Astrocyte (in vitro differentiated cells and primary cell): ENCODE measurements at regions not wholly inside any gene's neighbourhood (a gene's known extent, or its start where the extent isn't known, plus 50 kb on each side); places are given as distances from the start of the nearest gene placed in this dataset.
"Not testable (repeated sequence)": the region's sequence is repeated elsewhere in the genome, so short reads cannot be mapped to it uniquely, and the experiment has no call there.

Source experiments
- DNase-seq: peaks from one replicate; pipeline ENCODE4 v3.0.0-alpha.2; 2010; ENCODE audit warnings: low read depth
- FAIRE-seq: peaks from 2 replicates; lab custom pipeline; 2011; peaks lifted over from hg19 to GRCh38; lab: Jason Lieb, UNC
- H2AFZ ChIP-seq: 2 replicates; pipeline ENCODE4 v1.6.0; 2012; ENCODE audit warnings: low read depth, low read length, inconsistent platforms
- H3K27ac ChIP-seq: 2 replicates; pipeline ENCODE4 v1.5.1; 2011; ENCODE audit warnings: low read depth, low read length, inconsistent platforms
- H3K27me3 ChIP-seq: 2 replicates; pipeline ENCODE4 v1.6.0; 2011; ENCODE audit warnings: low read length, inconsistent platforms; ENCODE audit not compliant: insufficient read depth
- H3K36me3 ChIP-seq: 2 replicates; pipeline ENCODE4 v1.5.1; 2011; ENCODE audit warnings: low read length, inconsistent platforms; ENCODE audit not compliant: insufficient read depth
- H3K4me1 ChIP-seq: 2 replicates; pipeline ENCODE4 v1.5.1; 2011; ENCODE audit warnings: low read length, inconsistent platforms; ENCODE audit not compliant: insufficient read depth
- H3K4me2 ChIP-seq: 2 replicates; pipeline ENCODE4 v1.6.0; 2012; ENCODE audit warnings: low read length, inconsistent platforms
- H3K4me3 ChIP-seq: 2 replicates; pipeline ENCODE4 v1.5.1; 2011; ENCODE audit warnings: low read depth, mild to moderate bottlenecking, low read length, inconsistent platforms; ENCODE audit not compliant: insufficient read depth
- H3K79me2 ChIP-seq: 2 replicates; pipeline ENCODE4 v1.6.0; 2012; ENCODE audit warnings: mild to moderate bottlenecking, low read length, inconsistent platforms; ENCODE audit not compliant: insufficient read depth
- H3K9ac ChIP-seq: 2 replicates; pipeline ENCODE4 v1.6.0; 2012; ENCODE audit warnings: mild to moderate bottlenecking, low read length, inconsistent platforms
- H3K9me3 ChIP-seq: 2 replicates; pipeline ENCODE4 v1.5.1; 2012; ENCODE audit warnings: low read depth, mild to moderate bottlenecking, low read length, inconsistent platforms; ENCODE audit not compliant: insufficient read depth
- H4K20me1 ChIP-seq: 2 replicates; pipeline ENCODE4 v1.6.0; 2012; ENCODE audit warnings: low read length, inconsistent platforms; ENCODE audit not compliant: insufficient read depth
- H3K27ac Mint-ChIP-seq: one replicate; pipeline ENCODE4 v1.8.0; 2021; ENCODE audit warnings: mild to moderate bottlenecking, mixed read lengths; ENCODE audit not compliant: unreplicated experiment
- H3K27me3 Mint-ChIP-seq: one replicate; pipeline ENCODE4 v1.8.0; 2021; ENCODE audit warnings: low read depth, mixed read lengths; ENCODE audit not compliant: unreplicated experiment
- H3K36me3 Mint-ChIP-seq: one replicate; pipeline ENCODE4 v1.8.0; 2021; ENCODE audit warnings: low read depth, mixed read lengths; ENCODE audit not compliant: unreplicated experiment
- H3K4me1 Mint-ChIP-seq: one replicate; pipeline ENCODE4 v1.8.0; 2021; ENCODE audit warnings: low read depth, mixed read lengths; ENCODE audit not compliant: unreplicated experiment
- H3K4me3 Mint-ChIP-seq: one replicate; pipeline ENCODE4 v1.8.0; 2021; ENCODE audit warnings: mild to moderate bottlenecking, moderate library complexity, mixed read lengths; ENCODE audit not compliant: unreplicated experiment
- H3K9me3 Mint-ChIP-seq: one replicate; pipeline ENCODE4 v1.8.0; 2021; ENCODE audit warnings: mild to moderate bottlenecking, mixed read lengths; ENCODE audit not compliant: unreplicated experiment
- CTCF ChIP-seq: IDR thresholded peaks from 2 replicates; pipeline ENCODE4 v1.5.1; 2011; ENCODE audit warnings: low read depth, mild to moderate bottlenecking, inconsistent platforms, low read length, moderate library complexity; ENCODE audit not compliant: insufficient read depth
- EZH2 ChIP-seq: IDR thresholded peaks from 2 replicates; pipeline ENCODE4 v1.6.1; 2012; ENCODE audit warnings: mild to moderate bottlenecking, low read length, inconsistent platforms; ENCODE audit not compliant: insufficient read depth

DNA sequence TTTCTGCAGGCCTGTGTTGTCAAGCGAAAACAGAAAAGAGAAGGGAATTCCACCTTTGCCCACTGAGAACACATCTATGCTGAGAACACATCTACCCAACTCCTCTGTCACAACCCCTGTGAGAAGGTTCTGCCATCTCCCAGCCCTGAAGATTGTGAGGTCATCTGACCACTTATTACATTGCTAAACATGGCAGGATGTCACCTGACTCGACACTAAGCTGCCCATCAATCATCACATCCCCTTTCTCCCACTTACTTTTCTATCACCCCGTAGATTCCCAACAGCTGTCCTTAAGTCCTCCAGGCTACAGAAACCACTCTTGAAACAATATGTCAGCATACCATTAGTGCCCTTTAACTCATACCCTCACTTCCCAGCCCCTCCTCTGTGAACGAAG is 64.2 kb upstream of the PRSS3 start:
- Histone ChIP-seq H3K27ac (no peak overlapping the region), H4K20me1 (no peaks in the 10 kb centered on the region), H3K4me3 (no peak overlapping the region), H3K36me3 (no peaks in the 10 kb centered on the region), H3K9me3 (peaks cover 4% of the 10 kb centered on the region), H3K27me3 (peaks cover 2% of the 10 kb centered on the region), H3K4me1 (no peaks in the 10 kb centered on the region), H3K4me2 (no peak overlapping the region), H2AFZ (no peak overlapping the region), H3K79me2 (no peaks in the 10 kb centered on the region), H3K9ac (no peak overlapping the region)
- FAIRE-seq = no peak
- Mint-ChIP-seq H3K27ac (no peak overlapping the region), H3K4me3 (no peak overlapping the region), H3K9me3 (peaks cover 18% of the 10 kb centered on the region), H3K27me3 (peaks cover 26% of the 10 kb centered on the region), H3K36me3 (peaks cover 4% of the 10 kb centered on the region), H3K4me1 (peaks cover 5% of the 10 kb centered on the region)
- TF ChIP-seq EZH2 (no peak), CTCF (no peak)
- no peak for DNase-seq

GRCh38 chr9:33731625-33732024 is 63.7 kb upstream of the PRSS3 start:
- Histone ChIP-seq H3K4me3 (no peak overlapping the region), H3K4me1 (no peaks in the 10 kb centered on the region), H3K4me2 (no peak overlapping the region), H3K79me2 (no peaks in the 10 kb centered on the region), H3K27ac (no peak overlapping the region), H2AFZ (no peak overlapping the region), H3K36me3 (no peaks in the 10 kb centered on the region), H3K27me3 (peaks cover 2% of the 10 kb centered on the region), H4K20me1 (no peaks in the 10 kb centered on the region), H3K9me3 (peaks cover under 1% of the 10 kb centered on the region), H3K9ac (no peak overlapping the region)
- Mint-ChIP-seq H3K36me3 (peaks cover 4% of the 10 kb centered on the region), H3K27ac (no peak overlapping the region), H3K4me1 (peaks cover 5% of the 10 kb centered on the region), H3K4me3 (no peak overlapping the region), H3K27me3 (peaks cover 26% of the 10 kb centered on the region), H3K9me3 (peaks cover 16% of the 10 kb centered on the region)
- TF ChIP-seq EZH2 (no peak), CTCF (no peak)
- FAIRE-seq = no peak
- DNase-seq = no peak

DNA sequence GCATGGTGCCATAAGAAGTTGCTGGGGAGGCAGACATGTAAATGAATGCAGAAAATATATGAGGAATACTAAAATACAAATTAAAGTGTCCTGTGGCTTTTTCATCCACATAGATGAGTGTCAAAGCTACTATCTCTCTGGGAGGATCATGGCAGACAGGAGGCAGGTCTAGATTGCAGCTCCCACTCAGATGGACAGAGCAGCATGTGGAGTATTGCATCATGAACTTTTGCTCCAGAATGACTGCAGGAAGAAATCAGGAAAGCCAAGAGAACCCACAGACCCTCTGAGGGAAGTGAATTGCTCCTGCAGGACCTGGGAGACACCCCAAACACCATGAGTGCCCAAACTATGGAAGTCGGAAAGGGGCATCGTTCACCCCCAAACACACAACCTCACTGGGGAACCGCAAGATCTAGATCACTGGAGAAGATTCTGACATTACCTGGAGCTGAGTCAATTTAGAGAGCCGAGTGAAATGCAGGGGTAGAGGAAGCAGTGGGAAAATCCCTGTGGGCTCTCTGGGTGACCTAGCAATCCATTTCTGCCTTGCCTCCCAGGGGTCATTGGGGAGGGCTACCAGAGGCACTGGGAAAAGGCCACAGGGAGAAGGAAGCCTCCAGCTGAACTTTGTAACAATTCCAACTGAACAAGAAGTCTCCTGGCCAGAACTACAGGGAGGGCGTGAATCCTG is 61.0 kb upstream of the PRSS3 start:
- not testable (repeated sequence) for DNase-seq, H2AFZ ChIP-seq, H3K27me3 ChIP-seq, H3K36me3 Mint-ChIP-seq, H3K79me2 ChIP-seq, H3K4me3 Mint-ChIP-seq, H3K4me1 ChIP-seq, H3K27ac ChIP-seq, H3K36me3 ChIP-seq, H3K9me3 ChIP-seq, H3K9ac ChIP-seq, H3K4me1 Mint-ChIP-seq, FAIRE-seq, H3K9me3 Mint-ChIP-seq, H3K4me3 ChIP-seq, H4K20me1 ChIP-seq, H3K4me2 ChIP-seq
- peak overlapping the region; percentile 43 for H3K27ac Mint-ChIP-seq
- H3K27me3 Mint-ChIP-seq = peaks cover 25% of the 10 kb centered on the region

GRCh38 chr9:33734941-33735835 is 60.2 kb upstream of the PRSS3 start:
- not testable (repeated sequence) for H3K9me3 ChIP-seq, H3K27ac ChIP-seq, H3K36me3 ChIP-seq, H3K36me3 Mint-ChIP-seq, H3K27me3 ChIP-seq, H3K4me1 ChIP-seq, H3K4me3 ChIP-seq, FAIRE-seq, H3K9ac ChIP-seq, H2AFZ ChIP-seq, H3K4me3 Mint-ChIP-seq, H4K20me1 ChIP-seq, H3K4me2 ChIP-seq, H3K9me3 Mint-ChIP-seq, H3K79me2 ChIP-seq, H3K4me1 Mint-ChIP-seq, DNase-seq
- peak overlapping the region; percentile 6 for H3K27ac Mint-ChIP-seq
- peaks cover 22% of the 10 kb centered on the region for H3K27me3 Mint-ChIP-seq
